ENCODE measurements at regions not wholly inside any gene's neighbourhood (a gene's known extent, or its start where the extent isn't known, plus 50 kb on each side); places are given as distances from the start of the nearest gene placed in this dataset.

DNA sequence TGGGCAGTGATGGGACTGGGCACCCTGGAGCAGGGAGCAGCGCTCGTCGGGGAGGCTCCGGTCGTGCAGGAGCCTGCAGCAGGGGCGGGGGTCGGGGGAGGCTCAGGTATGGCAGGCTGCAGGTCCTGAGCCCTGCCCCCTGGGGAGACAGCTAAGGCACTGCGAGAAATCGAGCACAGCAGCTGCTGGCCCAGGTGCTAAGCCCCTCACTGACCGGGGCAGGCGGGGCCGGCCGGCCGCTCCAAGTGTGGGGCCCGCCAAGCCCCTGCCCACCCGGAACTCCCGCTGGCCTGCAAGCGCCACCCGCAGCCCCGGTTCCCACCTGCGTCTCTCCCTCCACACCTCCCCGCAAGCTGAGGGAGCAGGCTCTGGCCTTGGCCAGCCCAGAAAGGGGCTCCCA, 326.8 kb upstream of the TMTC1 start:
- in situ Hi-C loops (cut with MboI; ENCODE audit: low sequenced_read_pairs), result no loop called here

- in situ Hi-C loops (cut with MboI; ENCODE audit: low sequenced_read_pairs), result no loop called here
These were observed 324.9 kb upstream of the TMTC1 start for GRCh38 chr12:30108666-30109065.

- in situ Hi-C loops (cut with MboI; ENCODE audit: low sequenced_read_pairs), result no loop called here
These were observed 322.6 kb upstream of the TMTC1 start for GRCh38 chr12:30106204-30106965.

DNA sequence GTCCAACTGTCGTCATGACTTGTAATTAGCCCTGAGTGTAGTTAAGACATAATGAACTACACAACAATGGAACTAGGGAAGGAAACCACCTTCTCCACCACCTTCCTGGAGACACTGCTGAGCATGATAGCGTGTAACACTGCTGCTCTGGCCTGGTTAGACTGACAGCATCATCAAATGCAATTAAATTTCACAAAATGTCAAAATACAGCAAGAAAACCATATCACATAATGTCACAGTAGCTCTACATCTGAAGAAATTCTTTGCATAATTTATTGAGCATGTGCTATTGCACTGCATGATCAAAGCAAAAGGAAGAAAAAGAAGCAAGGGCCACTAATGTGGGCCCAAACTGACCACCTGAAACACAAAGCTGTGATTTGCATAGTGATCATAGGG, 321.8 kb upstream of the TMTC1 start:
- in situ Hi-C loops (cut with MboI; ENCODE audit: low sequenced_read_pairs), result no loop called here

GRCh38 chr12:30104971-30105370, 321.2 kb upstream of the TMTC1 start:
- in situ Hi-C loops (cut with MboI; ENCODE audit: low sequenced_read_pairs), result no loop called here

GRCh38 chr12:30100741-30101140, 317.0 kb upstream of the TMTC1 start:
- in situ Hi-C loops (cut with MboI; ENCODE audit: low sequenced_read_pairs), result no loop called here

GRCh38 chr12:30098677-30099076, 314.9 kb upstream of the TMTC1 start:
- in situ Hi-C loops (cut with MboI; ENCODE audit: low sequenced_read_pairs), result no loop called here

GRCh38 chr12:30095511-30095910, 311.8 kb upstream of the TMTC1 start:
- in situ Hi-C loops (cut with MboI; ENCODE audit: low sequenced_read_pairs), result no loop called here

DNA sequence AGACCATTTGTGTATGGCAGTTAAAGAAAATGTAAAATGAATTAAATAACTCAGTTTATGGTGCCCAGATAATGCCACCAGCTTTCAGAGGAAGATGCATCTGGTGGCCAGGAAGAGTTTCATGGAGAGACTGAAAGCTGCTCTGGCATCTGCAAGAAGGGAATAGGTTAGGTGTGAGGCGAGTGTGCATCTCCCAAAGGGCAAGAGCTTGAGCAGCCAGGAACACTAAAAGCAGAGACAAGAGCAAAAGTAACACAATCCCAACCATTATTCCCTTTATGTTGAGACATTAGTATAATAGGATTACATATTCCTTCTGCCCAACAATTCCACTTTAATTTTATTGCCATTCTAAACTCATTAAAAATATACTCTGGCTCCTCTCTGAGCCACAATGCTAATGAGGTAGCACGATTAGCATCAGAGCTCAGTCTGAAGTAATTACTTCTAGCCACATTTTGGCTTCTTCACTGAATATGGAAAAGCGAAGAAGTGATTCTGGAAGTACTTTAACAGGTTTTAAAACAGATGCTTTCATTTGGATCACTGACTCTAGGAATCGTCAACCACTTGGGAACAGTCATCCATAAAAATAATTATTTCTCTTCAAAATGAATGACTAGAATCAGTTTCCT, 309.4 kb upstream of the TMTC1 start:
- in situ Hi-C loops (cut with MboI; ENCODE audit: low sequenced_read_pairs), result no loop called here

DNA sequence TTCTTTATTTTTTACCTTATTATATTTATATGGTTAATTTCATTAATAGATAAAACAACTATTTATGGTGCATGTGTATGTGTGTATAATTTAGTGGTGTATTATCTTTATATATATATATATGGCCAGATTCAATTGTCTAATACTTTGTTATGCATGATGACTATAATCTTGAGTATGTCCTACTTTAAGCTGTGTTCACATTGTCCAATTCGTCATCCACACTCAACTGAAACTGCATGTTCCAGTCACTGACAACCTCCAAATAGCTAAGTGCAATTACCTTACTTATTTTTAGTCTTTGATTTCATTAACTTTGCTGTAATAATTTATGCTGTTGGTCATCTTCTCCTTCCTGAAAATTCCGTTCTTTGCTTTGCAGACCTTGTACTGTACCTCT, 306.5 kb upstream of the TMTC1 start:
- in situ Hi-C loops (cut with MboI; ENCODE audit: low sequenced_read_pairs), result no loop called here

DNA sequence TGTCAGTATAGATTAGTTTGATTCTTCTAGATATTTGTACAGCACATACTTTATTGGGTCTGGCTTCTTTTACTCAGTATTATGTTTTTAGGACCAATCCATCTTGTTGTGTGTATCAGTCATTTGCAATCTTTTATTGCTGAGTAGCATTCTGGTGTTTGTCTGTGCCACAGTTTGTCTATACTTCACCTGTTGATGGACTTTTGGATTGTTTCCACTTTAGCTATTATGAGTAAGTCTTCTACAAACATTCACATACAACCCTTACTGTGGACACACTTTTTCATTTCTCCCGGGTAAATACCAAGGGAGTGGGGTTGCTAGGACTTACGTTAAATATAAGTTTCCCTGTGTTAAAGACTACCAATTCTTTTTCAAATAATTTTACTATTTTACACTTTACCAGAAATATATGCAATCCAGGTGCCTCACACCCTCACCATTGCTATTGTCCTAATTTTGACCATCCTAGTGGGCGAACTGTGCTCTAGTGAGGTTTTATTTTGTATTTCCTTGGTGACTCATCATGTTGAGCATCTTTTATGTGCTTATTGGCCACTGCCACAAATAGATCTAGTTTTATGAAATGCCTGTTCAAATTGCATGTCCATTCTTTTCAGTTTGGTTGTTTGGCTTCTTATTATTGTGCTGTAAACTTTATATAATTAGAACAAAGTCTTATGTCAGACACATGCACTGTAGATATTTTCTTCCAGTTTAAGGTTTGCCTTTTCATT, 304.7 kb upstream of the TMTC1 start:
- in situ Hi-C loops (cut with MboI; ENCODE audit: low sequenced_read_pairs), result no loop called here

DNA sequence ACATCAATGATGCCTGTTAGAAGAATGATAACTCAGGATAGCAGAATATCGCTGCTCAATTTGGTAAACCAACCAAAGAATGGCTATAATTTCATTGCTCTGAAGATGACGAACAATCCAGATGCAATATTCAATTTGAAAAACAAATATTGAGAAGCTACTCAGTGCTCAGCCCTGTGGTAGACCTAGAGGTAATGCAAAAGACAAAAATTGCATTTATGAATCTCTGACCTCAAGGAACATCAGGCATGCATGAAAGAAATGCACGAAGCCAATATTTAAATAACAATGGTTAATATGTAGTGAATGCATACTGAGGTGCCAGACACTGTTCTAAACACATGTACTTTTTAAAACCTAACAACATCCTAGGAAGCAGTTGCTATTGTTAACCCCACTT, 298.6 kb upstream of the TMTC1 start:
- in situ Hi-C loops (cut with MboI; ENCODE audit: low sequenced_read_pairs), result no loop called here

- in situ Hi-C loops (cut with MboI; ENCODE audit: low sequenced_read_pairs), result no loop called here
These were observed 291.2 kb upstream of the TMTC1 start for GRCh38 chr12:30074916-30075315.

- in situ Hi-C loops (cut with MboI; ENCODE audit: low sequenced_read_pairs), result no loop called here
These were observed 289.1 kb upstream of the TMTC1 start for GRCh38 chr12:30072824-30073223.

DNA sequence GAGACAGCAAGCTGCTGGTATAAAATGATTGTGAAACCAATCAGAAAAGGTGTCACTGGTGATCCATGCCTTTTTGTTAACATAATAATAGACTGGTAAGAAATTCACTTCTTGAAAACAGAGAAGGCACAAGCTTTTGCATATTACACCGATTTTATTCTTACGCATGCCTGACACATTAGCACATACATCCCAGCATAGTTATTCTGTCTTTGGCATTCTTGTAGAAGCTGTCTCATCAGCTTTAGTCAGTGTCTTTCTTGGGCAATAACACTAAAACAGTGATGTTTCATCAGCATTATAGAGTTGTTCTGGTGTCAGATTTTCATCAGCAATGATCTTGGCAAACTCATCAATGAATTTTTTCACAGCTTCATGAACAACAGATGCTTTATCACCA, 283.4 kb upstream of the TMTC1 start:
- in situ Hi-C loops (cut with MboI; ENCODE audit: low sequenced_read_pairs), result no loop called here

- in situ Hi-C loops (cut with MboI; ENCODE audit: low sequenced_read_pairs), result no loop called here
These were observed 281.2 kb upstream of the TMTC1 start for GRCh38 chr12:30064906-30065305.

- in situ Hi-C loops (cut with MboI; ENCODE audit: low sequenced_read_pairs), result no loop called here
These were observed 279.7 kb upstream of the TMTC1 start for GRCh38 chr12:30063435-30063945.

DNA sequence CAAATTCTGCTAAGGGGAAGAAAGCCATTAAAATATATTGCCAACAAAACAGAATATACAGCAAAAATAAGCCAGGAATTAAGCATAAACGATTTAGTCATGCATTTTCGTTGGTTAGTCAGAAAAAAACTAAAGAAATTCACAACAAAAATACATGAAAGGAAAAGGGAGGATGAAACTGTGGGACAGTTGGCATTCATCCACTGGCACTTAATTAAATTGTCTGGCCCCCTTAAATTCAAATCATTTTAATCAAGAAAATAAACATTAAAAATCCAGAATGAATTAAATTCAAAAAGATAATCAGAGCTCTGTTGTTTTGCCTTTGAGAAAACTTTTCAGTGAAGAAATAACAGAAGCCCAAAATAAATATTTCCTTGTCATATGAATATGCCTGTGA, 264.6 kb upstream of the TMTC1 start:
- in situ Hi-C loops (cut with MboI; ENCODE audit: low sequenced_read_pairs), result no loop called here

DNA sequence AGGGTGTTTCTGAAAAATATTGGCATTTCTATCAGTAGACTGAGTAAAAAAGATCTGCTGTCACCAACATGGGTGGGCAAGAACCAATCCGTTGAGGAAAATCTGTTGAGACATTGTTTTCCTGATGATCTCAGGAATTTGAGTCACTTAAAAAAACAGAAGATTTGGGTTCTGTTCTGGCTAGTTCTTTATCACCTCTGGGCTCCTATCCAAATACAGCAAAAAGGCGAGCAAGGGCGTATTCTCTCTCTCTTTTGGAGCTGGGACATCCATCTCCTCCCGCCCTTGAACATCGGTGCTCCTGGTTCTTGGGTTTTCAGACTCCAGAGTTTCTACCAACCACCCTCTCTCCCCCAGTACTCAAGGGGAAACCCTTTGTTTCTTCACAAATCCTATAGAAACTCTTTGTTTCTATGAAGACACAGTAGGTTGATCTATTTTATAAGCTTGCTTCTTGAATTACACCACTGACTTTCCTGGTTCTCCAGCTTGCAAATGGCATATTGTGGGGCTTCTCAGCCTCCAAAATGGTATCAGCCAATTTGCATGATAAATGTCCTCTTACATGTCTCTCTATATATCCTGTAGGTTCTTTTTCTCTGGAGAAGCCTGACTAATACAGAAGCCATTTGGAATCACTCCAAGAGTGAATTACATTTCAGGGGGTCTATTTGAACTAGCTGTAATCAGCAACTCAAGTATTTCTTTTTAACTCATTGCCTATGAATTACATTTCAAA, 263.9 kb upstream of the TMTC1 start:
- in situ Hi-C loops (cut with MboI; ENCODE audit: low sequenced_read_pairs), result no loop called here

DNA sequence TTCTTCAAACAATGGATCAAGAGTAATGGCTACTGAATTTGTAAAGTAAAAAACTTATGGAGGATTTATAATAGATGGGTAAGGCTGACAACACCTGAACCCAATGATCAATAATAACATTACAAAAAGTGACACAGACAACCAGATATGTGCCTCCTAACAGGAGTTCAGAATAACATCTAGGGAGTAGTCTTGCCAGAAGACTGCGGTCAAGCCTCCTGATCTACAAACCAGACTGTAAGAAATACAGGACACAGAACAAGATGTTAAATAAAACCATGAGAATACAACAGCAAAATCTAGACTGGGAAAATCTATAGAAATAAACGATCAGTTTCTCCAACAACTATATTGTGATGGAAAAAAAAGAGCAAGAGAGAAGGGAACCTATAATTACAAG, 262.6 kb upstream of the TMTC1 start:
- in situ Hi-C loops (cut with MboI; ENCODE audit: low sequenced_read_pairs), result no loop called here

DNA sequence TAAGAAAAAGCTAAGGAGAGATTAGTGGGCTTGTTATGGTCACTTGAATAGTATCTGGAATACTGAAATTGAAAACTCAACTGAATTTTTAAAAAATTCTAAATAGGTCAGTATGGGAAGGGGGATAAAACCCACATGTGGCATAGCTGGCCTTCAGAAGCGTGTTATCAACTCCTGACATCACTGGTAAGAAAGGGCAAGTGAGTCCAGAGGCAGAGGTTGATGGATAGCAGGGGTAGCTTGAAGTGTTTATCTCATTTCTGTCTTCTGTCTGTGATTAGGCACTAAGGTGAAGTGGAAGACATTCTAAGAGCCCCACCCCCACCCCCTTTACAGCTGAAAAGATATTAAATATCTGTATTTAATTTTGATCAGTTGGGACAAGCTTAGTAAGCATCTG, 261.4 kb upstream of the TMTC1 start:
- in situ Hi-C loops (cut with MboI; ENCODE audit: low sequenced_read_pairs), result no loop called here

All from HL-60/S4 (cell line).